ENCODE measurements at regions not wholly inside any gene's neighbourhood (a gene's known extent, or its start where the extent isn't known, plus 50 kb on each side); places are given as distances from the start of the nearest gene placed in this dataset.

- TF ChIP-seq CTCF (IDR thresholded peaks at IDR 0.05): no peak
- TF ChIP-seq POLR2A (IDR thresholded peaks at IDR 0.05): no peak
- no peak for TF ChIP-seq EP300 (IDR thresholded peaks at IDR 0.05)
Observed at GRCh38 chr15:49747340-49747739, 126.5 kb downstream of the DTWD1 start.

Measured in stomach (tissue), 4 donors.